ENCODE measurements at regions not wholly inside any gene's neighbourhood (a gene's known extent, or its start where the extent isn't known, plus 50 kb on each side); places are given as distances from the start of the nearest gene placed in this dataset.
"Not testable (repeated sequence)": the region's sequence is repeated elsewhere in the genome, so short reads cannot be mapped to it uniquely, and the experiment has no call there.

DNA sequence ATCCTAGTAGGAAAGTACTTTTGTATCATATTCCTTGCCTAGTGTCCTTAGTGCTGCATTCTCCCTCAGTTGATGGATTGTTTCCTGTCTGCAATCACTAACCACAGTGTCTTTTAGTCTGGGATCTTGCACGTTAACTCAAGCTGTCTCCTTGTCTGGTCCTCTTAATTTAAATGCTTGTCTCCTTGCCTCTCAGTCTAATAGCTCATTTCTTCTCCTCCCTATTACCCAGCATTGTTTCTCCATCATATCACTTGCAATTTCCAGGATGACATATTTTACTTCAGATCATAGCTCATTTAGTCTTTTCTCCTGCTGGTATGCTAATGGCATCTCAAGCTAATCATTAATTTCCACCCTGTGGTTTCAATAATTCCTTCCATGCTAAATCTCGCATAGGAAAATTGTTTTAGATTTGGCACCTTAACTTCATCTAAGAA is 2052.0 kb upstream of the C9orf72 start:
- H2AFZ ChIP-seq (ENCODE audit: low read length) = peak overlapping the region; percentile 78; the same call in 1 of the 2 replicates
- TF ChIP-seq EZH2 (IDR thresholded peaks at IDR 0.05; ENCODE audit: borderline replicate concordance, low read length) = no peak
- TF ChIP-seq, protein P1, sequence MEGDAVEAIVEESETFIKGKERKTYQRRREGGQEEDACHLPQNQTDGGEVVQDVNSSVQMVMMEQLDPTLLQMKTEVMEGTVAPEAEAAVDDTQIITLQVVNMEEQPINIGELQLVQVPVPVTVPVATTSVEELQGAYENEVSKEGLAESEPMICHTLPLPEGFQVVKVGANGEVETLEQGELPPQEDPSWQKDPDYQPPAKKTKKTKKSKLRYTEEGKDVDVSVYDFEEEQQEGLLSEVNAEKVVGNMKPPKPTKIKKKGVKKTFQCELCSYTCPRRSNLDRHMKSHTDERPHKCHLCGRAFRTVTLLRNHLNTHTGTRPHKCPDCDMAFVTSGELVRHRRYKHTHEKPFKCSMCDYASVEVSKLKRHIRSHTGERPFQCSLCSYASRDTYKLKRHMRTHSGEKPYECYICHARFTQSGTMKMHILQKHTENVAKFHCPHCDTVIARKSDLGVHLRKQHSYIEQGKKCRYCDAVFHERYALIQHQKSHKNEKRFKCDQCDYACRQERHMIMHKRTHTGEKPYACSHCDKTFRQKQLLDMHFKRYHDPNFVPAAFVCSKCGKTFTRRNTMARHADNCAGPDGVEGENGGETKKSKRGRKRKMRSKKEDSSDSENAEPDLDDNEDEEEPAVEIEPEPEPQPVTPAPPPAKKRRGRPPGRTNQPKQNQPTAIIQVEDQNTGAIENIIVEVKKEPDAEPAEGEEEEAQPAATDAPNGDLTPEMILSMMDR (IDR thresholded peaks at IDR 0.05; ENCODE audit: low read length) = no peak

DNA sequence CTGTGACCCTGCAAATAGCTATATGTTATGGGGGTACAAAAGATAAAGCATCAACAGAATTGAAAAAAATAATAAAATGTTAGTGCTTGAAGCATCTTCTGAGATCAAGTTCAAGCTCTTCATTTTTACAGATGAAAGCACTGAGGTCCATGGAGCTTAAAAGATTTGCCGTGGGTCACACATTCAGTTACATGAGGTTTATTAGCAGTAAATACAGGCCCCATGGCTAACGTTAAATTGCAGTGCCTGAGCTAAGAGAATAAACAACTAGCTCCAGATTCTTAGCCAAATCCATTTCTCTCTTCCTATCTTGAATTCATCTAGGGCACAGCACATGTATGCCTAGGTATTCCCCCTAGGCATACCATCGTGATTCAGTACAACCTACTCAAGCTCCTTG is 2052.7 kb upstream of the C9orf72 start:
- Histone ChIP-seq H3K4me3 (ENCODE audit: low read depth, low read length, poor library complexity, severe bottlenecking) (no peak overlapping the region), H4K20me1 (ENCODE audit: insufficient read depth, low read length) (no peaks in the 10 kb centered on the region), H3K4me1 (ENCODE audit: insufficient read depth, low read length, severe bottlenecking) (peaks cover 14% of the 10 kb centered on the region), H3K9me2 (ENCODE audit: low read depth, low read length) (no peaks in the 10 kb centered on the region), H3K4me2 (ENCODE audit: low read length) (no peak overlapping the region), H2AFZ (ENCODE audit: low read length) (peak overlapping the region; percentile 78), H3K27ac (ENCODE audit: low read depth, low read length, poor library complexity, severe bottlenecking) (no peak overlapping the region), H3K36me3 (ENCODE audit: insufficient read depth, low read length) (no peaks in the 10 kb centered on the region), H3K9ac (ENCODE audit: low read length) (no peak overlapping the region), H3K79me2 (ENCODE audit: insufficient read depth, low read length) (no peaks in the 10 kb centered on the region), H3F3A (ENCODE audit: insufficient read depth, low read length) (no peaks in the 10 kb centered on the region), H3K9me3 (ENCODE audit: low read length) (no peaks in the 10 kb centered on the region), H3K27me3 (ENCODE audit: insufficient read depth, low read length) (no peaks in the 10 kb centered on the region)
- no peak for TF ChIP-seq EZH2 (IDR thresholded peaks at IDR 0.05; ENCODE audit: borderline replicate concordance, low read length)
- TF ChIP-seq, protein P1 (IDR thresholded peaks at IDR 0.05; ENCODE audit: low read length) = no peak

More for the DNA sequence above, 2052.0 kb upstream of the C9orf72 start:
- H3K27me3 ChIP-seq (ENCODE audit: insufficient read depth, low read length) = no peaks in the 10 kb centered on the region
- H3F3A ChIP-seq (ENCODE audit: insufficient read depth, low read length) = no peaks in the 10 kb centered on the region
- no peaks in the 10 kb centered on the region for H3K9me3 ChIP-seq (ENCODE audit: low read length)
- H3K4me1 ChIP-seq (ENCODE audit: insufficient read depth, low read length, severe bottlenecking) = peaks cover 14% of the 10 kb centered on the region
- H3K27ac ChIP-seq (ENCODE audit: low read depth, low read length, poor library complexity, severe bottlenecking) = no peak overlapping the region
- no peak overlapping the region for H3K4me2 ChIP-seq (ENCODE audit: low read length)
- H3K9me2 ChIP-seq (ENCODE audit: low read depth, low read length) = no peaks in the 10 kb centered on the region
- no peak overlapping the region for H3K4me3 ChIP-seq (ENCODE audit: low read depth, low read length, poor library complexity, severe bottlenecking)
- H3K36me3 ChIP-seq (ENCODE audit: insufficient read depth, low read length) = no peaks in the 10 kb centered on the region
- no peaks in the 10 kb centered on the region for H4K20me1 ChIP-seq (ENCODE audit: insufficient read depth, low read length)
- H3K79me2 ChIP-seq (ENCODE audit: insufficient read depth, low read length) = no peaks in the 10 kb centered on the region
- no peak overlapping the region for H3K9ac ChIP-seq (ENCODE audit: low read length)

DNA sequence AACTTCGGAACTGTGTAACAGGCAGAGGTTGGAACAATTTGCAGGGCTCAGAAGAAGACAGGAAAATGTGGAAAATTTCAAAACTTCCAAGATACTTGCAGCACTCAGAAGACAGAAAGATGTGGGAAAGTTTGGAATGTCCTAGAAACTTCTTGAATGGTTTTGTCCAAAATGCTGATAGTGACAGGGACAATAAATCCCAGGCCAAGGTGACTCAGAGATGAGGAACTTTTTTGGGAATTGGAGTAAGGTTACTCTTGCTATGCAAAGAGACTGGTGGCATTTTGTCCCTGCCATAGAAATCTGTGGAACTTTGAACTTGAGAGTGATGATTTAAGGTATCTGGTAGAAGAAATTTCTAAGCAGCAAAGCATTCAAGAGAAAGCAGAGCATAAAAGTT is 2055.6 kb upstream of the C9orf72 start:
- not testable (repeated sequence) for H2AFZ ChIP-seq (ENCODE audit: low read length); H3F3A ChIP-seq (ENCODE audit: insufficient read depth, low read length); H3K9me3 ChIP-seq (ENCODE audit: low read length); H3K27me3 ChIP-seq (ENCODE audit: insufficient read depth, low read length); H3K79me2 ChIP-seq (ENCODE audit: insufficient read depth, low read length); H3K9ac ChIP-seq (ENCODE audit: low read length); H4K20me1 ChIP-seq (ENCODE audit: insufficient read depth, low read length); H3K36me3 ChIP-seq (ENCODE audit: insufficient read depth, low read length); H3K4me3 ChIP-seq (ENCODE audit: low read depth, low read length, poor library complexity, severe bottlenecking); H3K9me2 ChIP-seq (ENCODE audit: low read depth, low read length); H3K27ac ChIP-seq (ENCODE audit: low read depth, low read length, poor library complexity, severe bottlenecking); H3K4me2 ChIP-seq (ENCODE audit: low read length)
- H3K4me1 ChIP-seq (ENCODE audit: insufficient read depth, low read length, severe bottlenecking) = peaks cover 14% of the 10 kb centered on the region

DNA sequence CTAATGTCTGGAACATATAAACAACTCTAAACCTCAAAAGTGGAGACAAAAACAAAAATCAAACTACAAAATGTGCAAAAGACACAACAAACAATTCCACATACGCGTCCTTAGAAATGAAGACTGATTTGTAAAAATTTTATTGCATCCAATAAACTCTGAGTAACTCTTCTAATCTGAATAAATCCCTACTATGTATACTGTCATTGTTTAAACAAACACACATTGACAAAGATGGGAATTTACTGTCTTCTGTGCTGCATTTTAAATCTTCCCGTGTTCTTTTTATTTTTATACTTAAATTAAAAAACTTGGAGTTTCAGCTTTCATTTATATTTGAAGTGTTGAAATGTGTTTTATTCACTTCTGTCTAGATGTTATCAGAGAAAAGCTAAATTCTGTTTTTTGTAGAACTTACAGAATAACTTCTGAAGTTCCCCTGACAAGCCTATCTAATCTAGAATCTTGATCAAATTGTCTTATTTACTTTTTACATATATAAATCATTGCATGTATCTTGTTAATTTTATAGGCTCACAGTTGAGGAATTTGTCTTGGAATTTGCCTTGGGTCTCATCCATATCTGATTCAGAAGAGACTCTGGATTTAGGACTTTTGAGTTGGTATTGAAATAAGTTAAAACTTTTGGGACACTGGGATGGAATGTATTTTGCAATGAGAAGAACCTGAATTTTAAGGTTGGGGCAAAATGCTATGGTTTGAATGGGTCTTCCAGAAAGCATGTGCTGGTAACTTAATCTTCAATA is 2064.4 kb upstream of the C9orf72 start:
- H3K9ac ChIP-seq (ENCODE audit: low read length) = no peak overlapping the region
- H3K4me1 ChIP-seq (ENCODE audit: insufficient read depth, low read length, severe bottlenecking) = no peaks in the 10 kb centered on the region
- H2AFZ ChIP-seq (ENCODE audit: low read length) = no peak overlapping the region
- H4K20me1 ChIP-seq (ENCODE audit: insufficient read depth, low read length) = no peaks in the 10 kb centered on the region
- H3K9me3 ChIP-seq (ENCODE audit: low read length) = no peaks in the 10 kb centered on the region
- no peaks in the 10 kb centered on the region for H3K79me2 ChIP-seq (ENCODE audit: insufficient read depth, low read length)
- H3K36me3 ChIP-seq (ENCODE audit: insufficient read depth, low read length) = no peaks in the 10 kb centered on the region
- H3K27me3 ChIP-seq (ENCODE audit: insufficient read depth, low read length) = no peaks in the 10 kb centered on the region
- H3K4me2 ChIP-seq (ENCODE audit: low read length) = no peak overlapping the region
- no peaks in the 10 kb centered on the region for H3F3A ChIP-seq (ENCODE audit: insufficient read depth, low read length)
- no peak overlapping the region for H3K27ac ChIP-seq (ENCODE audit: low read depth, low read length, poor library complexity, severe bottlenecking)
- TF ChIP-seq EZH2 (IDR thresholded peaks at IDR 0.05; ENCODE audit: borderline replicate concordance, low read length) = no peak
- TF ChIP-seq, protein P1 (IDR thresholded peaks at IDR 0.05; ENCODE audit: low read length) = no peak
- no peak overlapping the region for H3K4me3 ChIP-seq (ENCODE audit: low read depth, low read length, poor library complexity, severe bottlenecking)
- no peaks in the 10 kb centered on the region for H3K9me2 ChIP-seq (ENCODE audit: low read depth, low read length)
